HEK293T (cell line): ENCODE measurements at regions not wholly inside any gene's neighbourhood (a gene's known extent, or its start where the extent isn't known, plus 50 kb on each side); places are given as distances from the start of the nearest gene placed in this dataset.

Experiments
- CTCF ChIA-PET: fragments of 350-600 bp; formaldehyde crosslinking; extraction: SDS; loops from one replicate; lab custom pipeline; 2021; ENCODE audit warnings: antibody characterized with exemption, inconsistent platforms; lab: Yijun Ruan, JAX
- POLR2A ChIA-PET: fragments of 350-600 bp; formaldehyde crosslinking; extraction: SDS; loops from one replicate; lab custom pipeline; 2020; ENCODE audit warnings: antibody characterized with exemption, inconsistent platforms; lab: Yijun Ruan, JAX
- DNase-seq: peaks from one replicate; pipeline ENCODE4 v3.0.0; 2012; ENCODE audit warnings: mixed read lengths; ENCODE audit errors: extremely low spot score
- ARNT ChIP-seq: fragments of 450-650 bp; IDR thresholded peaks from 2 replicates; pipeline ENCODE4 v1.6.1; 2017; ENCODE audit warnings: mild to moderate bottlenecking
- BHLHE40 ChIP-seq: fragments of 450-650 bp; IDR thresholded peaks from 2 replicates; pipeline ENCODE4 v1.6.1; 2016; ENCODE audit warnings: mild to moderate bottlenecking, moderate library complexity, borderline replicate concordance
- CTBP1 ChIP-seq: fragments of 450-650 bp; IDR thresholded peaks from 2 replicates; pipeline ENCODE4 v1.6.1; 2016; ENCODE audit warnings: borderline replicate concordance
- ELF4 ChIP-seq: fragments of 450-650 bp; IDR thresholded peaks from 2 replicates; pipeline ENCODE4 v1.6.1; 2017; ENCODE audit warnings: antibody characterized with exemption
- FOXA1 ChIP-seq: fragments of 450-650 bp; IDR thresholded peaks from 2 replicates; pipeline ENCODE4 v1.6.1; 2016; ENCODE audit warnings: mild to moderate bottlenecking
- FOXK2 ChIP-seq: fragments of 450-650 bp; IDR thresholded peaks from 2 replicates; pipeline ENCODE4 v1.6.1; 2016; ENCODE audit warnings: mild to moderate bottlenecking
- FOXM1 ChIP-seq: fragments of 450-650 bp; IDR thresholded peaks from 2 replicates; pipeline ENCODE4 v1.6.1; 2017; ENCODE audit warnings: mild to moderate bottlenecking, borderline replicate concordance
- HDGF ChIP-seq: fragments of 450-650 bp; IDR thresholded peaks from 2 replicates; pipeline ENCODE4 v1.6.1; 2017; ENCODE audit warnings: antibody characterized with exemption, borderline replicate concordance
- L3MBTL2 ChIP-seq: fragments of 450-650 bp; conservative IDR thresholded peaks from 2 replicates; pipeline ENCODE4 v1.6.1; 2016; ENCODE audit warnings: mild to moderate bottlenecking
- LEF1 ChIP-seq: fragments of 450-650 bp; IDR thresholded peaks from 2 replicates; pipeline ENCODE4 v1.6.1; 2017; ENCODE audit warnings: mild to moderate bottlenecking, borderline replicate concordance
- NFRKB ChIP-seq: fragments of 450-650 bp; IDR thresholded peaks from 2 replicates; pipeline ENCODE4 v1.6.1; 2016; ENCODE audit warnings: mild to moderate bottlenecking, moderate library complexity
- PKNOX1 ChIP-seq: fragments of 450-650 bp; IDR thresholded peaks from 2 replicates; pipeline ENCODE4 v1.6.1; 2016
- SP1 ChIP-seq: fragments of 450-650 bp; IDR thresholded peaks from 2 replicates; pipeline ENCODE4 v1.6.1; 2017
- SUZ12 ChIP-seq: fragments of 450-650 bp; IDR thresholded peaks from 2 replicates; pipeline ENCODE4 v1.6.1; 2016; ENCODE audit warnings: mild to moderate bottlenecking
- TARDBP ChIP-seq: fragments of 450-650 bp; IDR thresholded peaks from 2 replicates; pipeline ENCODE4 v1.6.1; 2016
- ZNF384 ChIP-seq: fragments of 450-650 bp; IDR thresholded peaks from 2 replicates; pipeline ENCODE4 v1.6.1; 2016

GRCh38 chr16:87028481-87029320, 288.5 kb downstream of the C16orf95 start:
- ChIA-PET CTCF (interaction anchor here (0.6 kb wide), 1 partner anchor 10 kb away, joined by 3 read pairs; no protein-coding TSS in a partner anchor), POLR2A (no interaction called here)
- DNase-seq: no peak
- no peak for TF ChIP-seq ARNT
- no peak for TF ChIP-seq CTBP1
- TF ChIP-seq L3MBTL2: no peak
- no peak for TF ChIP-seq TARDBP
- TF ChIP-seq FOXM1: no peak
- no peak for TF ChIP-seq FOXK2
- no peak for TF ChIP-seq FOXA1
- TF ChIP-seq BHLHE40: no peak
- TF ChIP-seq NFRKB: no peak
- no peak for TF ChIP-seq HDGF
- no peak for TF ChIP-seq SUZ12
- no peak for TF ChIP-seq ELF4

- ChIA-PET POLR2A (no interaction called here), CTCF (no interaction called here)
- TF ChIP-seq ZNF384 (no peak), PKNOX1 (no peak), FOXA1 (no peak), BHLHE40 (no peak), TARDBP (no peak), NFRKB (no peak), SP1 (no peak), SUZ12 (no peak), FOXM1 (no peak), LEF1 (no peak), ARNT (no peak)
- DNase-seq: no peak
Observed at GRCh38 chr16:87032554-87032953, 284.6 kb downstream of the C16orf95 start.

DNA sequence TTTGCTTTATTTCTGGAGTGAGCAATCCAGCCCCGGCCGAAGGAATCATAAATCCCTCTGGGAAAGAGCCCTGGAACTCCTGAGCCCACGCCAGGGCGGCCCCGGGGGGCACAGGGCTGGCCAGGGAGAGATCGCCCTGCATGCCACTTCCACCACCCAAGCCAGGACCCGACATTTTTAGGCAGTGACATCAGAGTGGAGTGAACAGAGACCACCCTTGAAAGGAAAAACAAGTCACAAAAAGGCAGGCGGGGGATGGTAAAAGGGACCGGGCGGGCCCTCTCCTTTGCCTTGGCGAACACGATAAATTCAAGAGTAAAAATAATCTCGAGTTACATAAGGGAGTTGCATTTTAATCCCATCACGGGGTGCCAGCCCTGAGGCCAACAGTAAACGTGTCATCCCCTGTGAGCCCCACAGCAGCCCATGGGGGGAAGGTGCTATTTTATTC, 284.1 kb downstream of the C16orf95 start:
- TF ChIP-seq FOXA1 (no peak), ARNT (no peak), ELF4 (no peak), HDGF (no peak)
- ChIA-PET POLR2A (no interaction called here), CTCF (no interaction called here)
- no peak for DNase-seq

DNA sequence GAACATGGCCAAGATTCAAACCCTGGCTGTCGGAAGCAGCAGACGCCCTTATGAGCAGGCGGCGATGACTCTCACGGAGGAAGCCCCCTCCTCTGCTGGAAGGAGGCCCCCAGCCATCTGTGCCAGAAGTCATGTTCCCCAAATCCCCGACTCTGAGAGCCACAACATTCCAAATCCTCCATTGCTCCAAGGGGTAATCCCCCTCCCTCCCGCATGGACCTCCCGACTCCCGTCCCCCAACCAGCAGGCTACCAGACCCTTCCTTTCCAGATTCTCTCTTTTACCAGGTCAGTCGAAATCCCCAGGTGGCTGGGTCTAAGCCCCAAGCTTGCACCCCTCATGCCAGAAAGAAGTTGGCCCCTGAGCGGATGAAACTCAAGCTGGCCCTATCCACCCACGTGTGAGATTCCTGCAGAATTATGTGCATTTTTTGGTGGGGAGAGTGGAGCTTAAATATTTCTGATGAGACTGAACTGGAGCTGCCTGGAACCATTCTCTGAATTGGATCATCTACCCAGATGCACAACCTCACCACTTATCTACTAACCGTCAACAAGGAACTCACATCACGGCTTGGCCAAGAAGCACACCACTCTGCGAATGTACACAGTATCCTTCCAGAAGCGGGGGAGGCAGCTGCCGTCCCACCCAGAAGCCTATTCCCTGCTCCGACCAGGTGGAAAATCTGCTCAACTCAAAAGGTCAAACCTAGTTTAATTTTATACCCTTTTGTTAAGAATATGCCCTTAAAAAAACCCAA, 283.5 kb downstream of the C16orf95 start:
- CTCF ChIA-PET: no interaction called here
- POLR2A ChIA-PET: no interaction called here

GRCh38 chr16:87034317-87034716, 282.9 kb downstream of the C16orf95 start:
- ChIA-PET CTCF (no interaction called here), POLR2A (no interaction called here)
- no peak for DNase-seq
- TF ChIP-seq FOXM1 (no peak), CTBP1 (no peak), SUZ12 (no peak), NFRKB (no peak), L3MBTL2 (no peak), ELF4 (no peak), TARDBP (no peak), LEF1 (no peak), FOXK2 (no peak), FOXA1 (no peak), PKNOX1 (no peak), ARNT (no peak), SP1 (no peak), ZNF384 (no peak), HDGF (no peak), BHLHE40 (no peak)

More for the DNA sequence above, 283.5 kb downstream of the C16orf95 start:
- TF ChIP-seq SP1 (no peak), ZNF384 (no peak), FOXK2 (no peak), ARNT (no peak), ELF4 (no peak), FOXA1 (no peak), NFRKB (no peak), CTBP1 (no peak), LEF1 (no peak), L3MBTL2 (no peak), PKNOX1 (no peak)
- no peak for DNase-seq

DNA sequence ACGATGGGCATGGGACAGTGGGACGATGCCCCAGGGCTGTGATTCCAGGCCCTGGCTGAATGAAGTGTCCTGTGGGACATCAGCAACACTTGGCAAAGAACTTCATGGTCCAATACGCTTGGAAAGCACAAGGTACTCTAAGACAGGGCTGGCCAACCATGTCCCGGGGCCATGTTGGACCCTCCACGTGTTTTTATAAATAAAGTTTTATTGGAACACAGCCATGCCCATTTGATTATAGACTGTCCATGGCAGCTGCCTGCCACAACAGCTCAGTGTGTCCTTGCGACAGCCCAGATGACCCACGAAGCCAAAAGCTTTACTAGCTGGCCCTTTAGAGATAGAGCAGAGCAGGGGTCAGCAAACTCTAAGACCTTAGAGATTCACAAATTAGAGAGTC, 282.1 kb downstream of the C16orf95 start:
- ChIA-PET CTCF (no interaction called here), POLR2A (no interaction called here)
- DNase-seq: no peak
- no peak for TF ChIP-seq FOXK2
- no peak for TF ChIP-seq FOXM1
- TF ChIP-seq ARNT: no peak
- no peak for TF ChIP-seq CTBP1
- no peak for TF ChIP-seq SP1
- no peak for TF ChIP-seq SUZ12
- no peak for TF ChIP-seq ELF4
- no peak for TF ChIP-seq HDGF
- no peak for TF ChIP-seq LEF1
- TF ChIP-seq PKNOX1: no peak
- no peak for TF ChIP-seq FOXA1
- no peak for TF ChIP-seq L3MBTL2
- no peak for TF ChIP-seq NFRKB
